ENCODE measurements at regions not wholly inside any gene's neighbourhood (a gene's known extent, or its start where the extent isn't known, plus 50 kb on each side); places are given as distances from the start of the nearest gene placed in this dataset.
A peak's percentile ranks its signal among the peaks of the same experiment; 100 is the strongest.

DNA sequence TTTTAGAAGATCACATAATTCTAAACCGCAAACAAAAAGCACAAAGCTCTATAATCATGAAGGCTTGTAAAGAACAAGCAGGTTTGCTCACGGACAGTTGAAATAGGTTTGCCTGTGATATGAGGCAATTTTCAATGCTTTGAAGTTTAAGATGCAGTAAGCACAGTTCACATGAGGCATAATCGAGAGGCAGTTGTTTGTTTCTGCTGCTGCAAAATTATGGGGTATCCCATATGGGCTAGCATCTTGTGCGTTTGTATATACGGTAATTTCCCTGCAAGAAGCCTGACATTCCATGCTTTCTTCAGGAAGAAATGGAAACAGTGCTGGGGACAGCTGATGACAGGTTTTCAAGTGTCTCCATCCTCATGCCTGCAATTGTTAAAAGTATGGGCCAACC is 94.6 kb upstream of the MC3R start:
- TF ChIP-seq, protein P1, sequence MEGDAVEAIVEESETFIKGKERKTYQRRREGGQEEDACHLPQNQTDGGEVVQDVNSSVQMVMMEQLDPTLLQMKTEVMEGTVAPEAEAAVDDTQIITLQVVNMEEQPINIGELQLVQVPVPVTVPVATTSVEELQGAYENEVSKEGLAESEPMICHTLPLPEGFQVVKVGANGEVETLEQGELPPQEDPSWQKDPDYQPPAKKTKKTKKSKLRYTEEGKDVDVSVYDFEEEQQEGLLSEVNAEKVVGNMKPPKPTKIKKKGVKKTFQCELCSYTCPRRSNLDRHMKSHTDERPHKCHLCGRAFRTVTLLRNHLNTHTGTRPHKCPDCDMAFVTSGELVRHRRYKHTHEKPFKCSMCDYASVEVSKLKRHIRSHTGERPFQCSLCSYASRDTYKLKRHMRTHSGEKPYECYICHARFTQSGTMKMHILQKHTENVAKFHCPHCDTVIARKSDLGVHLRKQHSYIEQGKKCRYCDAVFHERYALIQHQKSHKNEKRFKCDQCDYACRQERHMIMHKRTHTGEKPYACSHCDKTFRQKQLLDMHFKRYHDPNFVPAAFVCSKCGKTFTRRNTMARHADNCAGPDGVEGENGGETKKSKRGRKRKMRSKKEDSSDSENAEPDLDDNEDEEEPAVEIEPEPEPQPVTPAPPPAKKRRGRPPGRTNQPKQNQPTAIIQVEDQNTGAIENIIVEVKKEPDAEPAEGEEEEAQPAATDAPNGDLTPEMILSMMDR (IDR thresholded peaks at IDR 0.05; ENCODE audit: low read depth, low read length): no peak
- no peak for DNase-seq
- no peak overlapping the region for H3K4me3 ChIP-seq (ENCODE audit: low read depth, low read length)
- no peaks in the 10 kb centered on the region for H3K9me3 ChIP-seq
- H3K27me3 ChIP-seq: no peaks in the 10 kb centered on the region
- no peaks in the 10 kb centered on the region for H3K4me1 ChIP-seq
- no peaks in the 10 kb centered on the region for H3K36me3 ChIP-seq

DNA sequence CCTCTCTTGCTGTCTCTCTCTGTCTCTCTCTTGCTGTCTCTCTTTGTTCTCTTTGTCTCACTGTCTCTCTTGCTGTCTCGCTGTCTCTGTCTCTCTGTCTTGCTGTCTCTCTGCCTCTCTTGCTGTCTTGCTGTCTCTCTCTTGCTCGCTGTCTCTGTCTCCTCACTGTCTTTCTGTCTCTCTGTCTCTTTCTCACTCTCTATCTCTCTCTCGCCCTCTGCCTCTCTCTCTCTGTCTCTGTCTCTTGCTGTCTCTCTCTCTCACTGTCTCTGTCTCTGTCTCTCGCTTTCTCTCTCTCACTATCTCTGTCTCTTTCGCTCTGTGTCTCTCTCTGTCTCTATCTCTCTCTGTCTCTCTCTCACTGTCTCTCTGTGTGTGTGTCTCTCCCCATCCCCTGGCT is 92.9 kb upstream of the MC3R start:
- no peak for DNase-seq
- H3K4me3 ChIP-seq (ENCODE audit: low read depth, low read length): no peak overlapping the region
- H3K27me3 ChIP-seq: no peaks in the 10 kb centered on the region
- TF ChIP-seq, protein P1 (IDR thresholded peaks at IDR 0.05; ENCODE audit: low read depth, low read length): no peak
- no peaks in the 10 kb centered on the region for H3K36me3 ChIP-seq
- no peaks in the 10 kb centered on the region for H3K9me3 ChIP-seq
- H3K4me1 ChIP-seq: no peaks in the 10 kb centered on the region

DNA sequence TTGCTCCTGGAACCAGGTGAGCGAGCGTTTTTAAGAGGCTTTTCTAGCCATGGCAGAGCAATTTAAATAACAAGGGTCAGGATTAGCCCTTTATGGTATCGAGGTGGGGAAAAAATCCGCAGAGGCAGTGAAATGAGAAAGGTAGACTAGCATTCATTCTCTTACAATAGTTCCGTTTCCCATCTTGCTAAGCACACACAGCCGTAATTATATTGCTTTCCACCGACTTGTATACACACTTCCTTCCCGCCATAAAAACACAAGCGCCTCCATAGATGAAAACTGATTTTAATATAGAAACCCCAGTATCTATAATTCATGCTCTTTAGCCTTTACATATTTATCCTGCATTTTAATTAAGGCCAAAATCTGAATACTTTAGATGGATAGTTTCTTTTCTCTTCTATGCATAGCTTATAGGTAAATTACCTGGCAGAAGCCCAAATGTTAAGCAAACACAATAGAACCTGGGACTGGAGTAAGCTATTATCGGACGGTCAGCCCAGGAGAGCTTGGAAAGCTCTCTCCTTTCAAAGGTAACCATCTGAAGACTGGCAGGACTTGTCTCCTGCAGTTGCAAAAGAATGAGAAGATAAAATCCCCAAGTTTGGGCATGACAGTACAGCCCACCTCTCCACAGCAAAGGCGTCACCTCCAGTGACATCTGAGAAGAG is 90.9 kb upstream of the MC3R start:
- DNase-seq: no peak
- H3K4me3 ChIP-seq (ENCODE audit: low read depth, low read length): no peak overlapping the region
- no peaks in the 10 kb centered on the region for H3K9me3 ChIP-seq
- no peaks in the 10 kb centered on the region for H3K27me3 ChIP-seq
- no peaks in the 10 kb centered on the region for H3K36me3 ChIP-seq
- TF ChIP-seq, protein P1 (IDR thresholded peaks at IDR 0.05; ENCODE audit: low read depth, low read length): no peak
- H3K4me1 ChIP-seq: no peaks in the 10 kb centered on the region

DNA sequence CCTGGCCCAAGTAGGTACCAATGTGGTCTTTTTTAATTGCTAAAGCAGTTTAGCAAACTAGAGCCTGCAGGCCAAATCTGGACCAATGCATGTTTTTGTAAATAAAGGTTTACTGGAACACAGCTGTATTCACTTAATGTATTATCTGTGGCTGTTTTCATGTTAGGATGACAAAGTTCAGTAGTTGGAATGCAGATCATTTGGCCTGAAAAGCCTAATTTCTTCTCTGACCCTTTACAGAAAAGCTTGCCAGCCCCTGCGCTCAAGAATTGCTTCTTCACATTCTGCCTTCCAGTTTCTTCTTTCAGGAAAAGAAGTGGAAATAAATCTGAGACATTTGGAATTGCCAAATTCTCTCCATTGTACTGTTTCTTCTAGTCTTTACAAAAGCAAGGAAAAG is 90.0 kb upstream of the MC3R start:
- H3K4me3 ChIP-seq (ENCODE audit: low read depth, low read length): no peak overlapping the region
- no peaks in the 10 kb centered on the region for H3K27me3 ChIP-seq
- DNase-seq: no peak
- H3K36me3 ChIP-seq: no peaks in the 10 kb centered on the region
- TF ChIP-seq, protein P1 (IDR thresholded peaks at IDR 0.05; ENCODE audit: low read depth, low read length): no peak
- H3K9me3 ChIP-seq: no peaks in the 10 kb centered on the region
- no peaks in the 10 kb centered on the region for H3K4me1 ChIP-seq

DNA sequence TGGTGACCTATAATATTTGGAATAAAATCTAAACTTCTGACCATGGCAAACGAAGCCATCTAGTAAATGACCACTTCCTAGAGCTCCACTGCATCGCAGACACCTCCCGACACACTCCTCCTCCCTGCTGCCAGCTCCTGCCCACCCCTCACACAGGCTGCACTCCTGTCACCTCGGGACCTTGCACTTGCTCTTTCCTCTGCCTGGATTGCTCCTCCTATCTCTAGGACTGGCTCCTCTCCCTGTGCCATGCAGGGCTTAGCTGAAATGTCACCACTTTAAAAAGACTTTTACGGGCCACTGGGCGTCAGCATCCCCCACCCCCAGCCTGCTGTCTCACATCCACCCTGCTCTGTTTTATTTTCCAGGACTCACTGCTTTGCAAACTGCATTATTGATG is 87.6 kb upstream of the MC3R start:
- TF ChIP-seq, protein P1 (IDR thresholded peaks at IDR 0.05; ENCODE audit: low read depth, low read length): no peak
- no peaks in the 10 kb centered on the region for H3K9me3 ChIP-seq
- no peaks in the 10 kb centered on the region for H3K27me3 ChIP-seq
- H3K36me3 ChIP-seq: no peaks in the 10 kb centered on the region
- H3K4me3 ChIP-seq (ENCODE audit: low read depth, low read length): no peak overlapping the region
- H3K4me1 ChIP-seq: no peaks in the 10 kb centered on the region
- DNase-seq: no peak

DNA sequence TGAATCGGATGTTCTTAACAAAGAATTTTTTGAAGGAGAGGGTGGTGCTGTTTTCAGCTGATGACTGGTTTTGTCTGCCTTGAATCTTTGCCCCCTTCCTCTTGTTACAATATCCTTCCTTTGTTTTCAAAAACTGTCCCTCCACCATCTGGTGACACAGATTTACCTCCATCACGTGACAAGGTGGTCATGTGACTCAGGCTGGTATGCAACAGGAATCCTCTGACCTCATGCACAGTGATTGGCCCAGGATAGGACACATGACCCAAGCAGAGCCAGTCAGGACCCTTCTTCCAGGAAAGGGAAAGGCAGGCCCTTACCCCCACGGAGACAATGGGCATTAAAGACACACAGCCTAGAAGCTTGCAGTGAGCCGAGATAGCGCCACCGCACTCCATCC is 84.7 kb upstream of the MC3R start:
- no peak overlapping the region for H3K4me3 ChIP-seq (ENCODE audit: low read depth, low read length)
- peak; percentile 75 for DNase-seq
- TF ChIP-seq, protein P1 (IDR thresholded peaks at IDR 0.05; ENCODE audit: low read depth, low read length): no peak
- peaks cover 5% of the 10 kb centered on the region for H3K4me1 ChIP-seq
- H3K36me3 ChIP-seq: no peaks in the 10 kb centered on the region
- no peaks in the 10 kb centered on the region for H3K27me3 ChIP-seq
- no peaks in the 10 kb centered on the region for H3K9me3 ChIP-seq
